Inferior parietal cortex (tissue), 1 donor: ENCODE measurements at regions not wholly inside any gene's neighbourhood (a gene's known extent, or its start where the extent isn't known, plus 50 kb on each side); places are given as distances from the start of the nearest gene placed in this dataset.
"Not testable (repeated sequence)": the region's sequence is repeated elsewhere in the genome, so short reads cannot be mapped to it uniquely, and the experiment has no call there.

Experiments
- DNase-seq: peaks from one replicate; pipeline ENCODE4 v3.0.0-alpha.2; 2016; ENCODE audit errors: extremely low spot score

- no peak for DNase-seq
Measured at GRCh38 chr4:75287738-75288517, 226.3 kb downstream of the RCHY1 start.

DNA sequence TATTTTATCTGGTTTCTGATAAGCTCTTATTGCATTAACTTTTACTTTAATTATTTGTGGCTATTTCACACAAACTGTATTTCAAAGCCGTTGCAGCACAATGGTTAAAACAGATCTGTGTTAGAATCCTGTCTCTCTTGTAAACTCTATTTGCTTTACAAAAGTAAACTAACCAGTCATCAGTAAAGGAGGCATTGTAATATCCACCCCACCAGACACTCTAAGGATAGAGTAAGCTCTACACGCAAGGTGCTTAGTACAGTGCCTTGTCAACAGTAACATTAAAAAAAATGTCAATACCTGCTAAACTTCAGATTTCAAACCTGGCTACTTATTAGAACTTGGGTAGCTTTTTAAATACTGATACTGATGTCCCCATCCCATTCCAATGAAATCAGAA, 228.4 kb downstream of the RCHY1 start:
- DNase-seq, result no peak

- DNase-seq, result no peak
Measured at GRCh38 chr4:75284831-75285230, 229.4 kb downstream of the RCHY1 start.

GRCh38 chr4:75280461-75280860, 233.7 kb downstream of the RCHY1 start:
- DNase-seq, result not testable (repeated sequence)

GRCh38 chr4:75259306-75259705, 254.9 kb downstream of the RCHY1 start:
- DNase-seq, result no peak

DNA sequence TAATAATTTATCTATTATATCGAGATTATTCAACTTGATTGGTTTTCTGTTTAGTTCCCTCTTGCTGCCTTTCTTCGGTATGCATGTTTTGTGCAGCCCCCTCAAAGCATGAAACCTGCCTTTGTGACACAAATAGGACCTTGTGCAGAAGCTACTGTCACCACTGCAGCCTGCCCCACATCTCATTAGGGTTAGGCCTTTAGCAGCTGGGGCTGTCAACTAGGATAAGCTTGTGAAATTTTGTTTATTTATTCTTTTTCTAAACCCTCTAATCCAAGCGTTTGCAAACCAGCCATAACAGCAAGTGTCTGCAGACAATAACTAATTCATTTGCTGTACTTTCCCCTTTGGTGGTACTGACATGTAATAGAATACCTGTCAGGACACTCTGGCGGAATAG, 258.9 kb downstream of the RCHY1 start:
- no peak for DNase-seq

- no peak for DNase-seq
Measured at GRCh38 chr4:75254745-75255144, 259.5 kb downstream of the RCHY1 start.

DNA sequence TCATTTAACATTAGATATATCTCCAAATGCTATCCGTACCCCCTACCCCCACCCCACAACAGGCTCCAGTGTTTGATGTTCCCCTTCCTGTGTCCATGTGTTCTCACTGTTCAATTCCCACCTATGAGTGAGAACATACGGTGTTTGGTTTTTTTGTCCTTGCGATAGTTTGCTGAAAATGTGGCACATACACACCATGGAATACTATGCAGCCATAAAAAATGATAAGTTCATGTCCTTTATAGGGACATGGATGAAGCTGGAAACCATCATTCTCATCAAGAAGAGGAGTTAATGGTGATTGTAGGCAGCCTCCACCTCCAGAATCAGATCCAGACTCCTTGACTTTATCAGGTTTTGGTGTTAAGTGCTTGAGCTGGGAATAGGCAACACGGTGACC, 261.1 kb downstream of the RCHY1 start:
- not testable (repeated sequence) for DNase-seq

GRCh38 chr4:75251547-75251946, 262.7 kb downstream of the RCHY1 start:
- DNase-seq, result no peak

DNA sequence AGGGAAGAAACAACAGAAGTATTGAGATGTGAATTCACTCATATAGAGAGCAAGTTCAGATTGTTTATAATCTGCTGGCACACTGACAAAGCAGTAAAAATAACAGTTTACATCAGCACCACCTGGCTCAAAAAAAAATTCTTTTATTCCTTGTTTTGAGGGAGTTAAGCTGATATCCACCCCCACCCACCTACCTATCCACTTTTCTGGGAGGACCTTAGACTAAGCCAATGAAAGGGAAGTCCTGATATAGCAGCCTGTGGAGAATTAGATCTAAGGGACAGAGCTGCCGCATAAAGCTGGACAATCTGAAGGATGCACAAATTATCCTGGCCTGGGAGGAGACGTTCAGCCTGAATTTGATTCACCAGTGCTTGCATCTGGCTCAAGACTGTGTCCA, 264.5 kb downstream of the RCHY1 start:
- no peak for DNase-seq

GRCh38 chr4:75248770-75249407, 265.3 kb downstream of the RCHY1 start:
- DNase-seq, result no peak

DNA sequence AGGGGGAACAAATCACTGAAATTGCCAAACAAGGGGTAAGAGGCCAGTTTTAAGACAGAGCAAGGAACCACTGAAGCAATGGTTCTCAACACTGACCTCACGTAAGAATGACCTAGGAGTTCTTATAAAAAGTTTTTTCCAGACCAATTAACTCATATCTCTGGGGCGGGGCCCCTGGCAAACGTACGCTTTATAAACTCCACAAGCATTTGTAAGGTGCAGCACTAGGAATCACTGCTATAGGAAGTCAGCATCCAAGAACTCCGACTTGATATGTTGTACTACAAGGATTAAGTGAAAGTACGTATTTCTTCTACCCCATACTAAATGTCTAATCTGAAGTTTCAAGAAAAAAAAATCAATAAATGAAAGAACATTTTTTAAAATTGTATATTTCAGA, 269.9 kb downstream of the RCHY1 start:
- no peak for DNase-seq

DNA sequence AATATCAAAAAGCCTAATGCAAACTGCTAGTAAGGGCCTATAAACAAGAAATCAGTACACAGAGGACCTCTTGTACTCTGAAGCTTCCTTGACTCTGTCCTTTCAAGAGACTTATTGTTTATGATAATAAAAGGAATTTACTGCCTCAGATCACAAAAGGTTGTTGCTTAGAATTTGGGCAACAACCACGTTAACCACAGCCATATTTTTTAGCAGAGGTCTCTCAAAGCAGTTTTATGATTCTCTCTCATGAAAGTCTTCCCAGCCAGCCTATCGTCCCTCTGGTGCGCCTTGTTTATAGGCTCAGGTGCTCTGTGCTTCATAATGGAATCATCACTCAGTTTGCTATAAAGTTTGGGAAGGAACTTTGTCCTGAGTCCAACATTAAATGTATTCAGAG, 270.6 kb downstream of the RCHY1 start:
- DNase-seq, result no peak

DNA sequence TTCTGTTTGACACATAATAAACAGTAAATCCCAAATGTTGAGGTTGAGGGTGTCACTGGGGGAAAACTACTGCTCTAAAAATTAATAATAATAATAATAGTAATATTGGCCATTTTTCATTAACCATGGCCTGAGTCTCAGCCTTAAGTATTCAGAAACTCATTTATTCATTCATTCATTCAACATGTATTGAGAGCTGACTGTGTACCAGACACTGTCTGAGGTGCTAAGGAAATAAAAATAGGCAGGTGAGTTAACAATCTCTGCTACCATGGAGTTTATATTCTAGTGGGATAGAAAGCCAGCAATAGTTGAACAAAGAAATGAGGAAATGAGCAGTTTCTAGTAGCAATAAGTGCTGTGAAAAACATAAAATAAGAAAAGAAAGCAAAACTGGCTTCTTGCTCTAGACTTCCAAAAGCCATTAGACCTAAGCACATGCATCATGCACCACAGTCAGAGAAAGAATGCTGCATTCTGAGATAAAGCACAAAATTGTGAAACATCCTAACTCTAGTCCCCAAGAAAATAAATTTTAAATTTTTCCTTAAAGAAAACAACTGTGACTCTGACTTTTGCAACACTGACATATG, 278.7 kb downstream of the RCHY1 start:
- no peak for DNase-seq

- DNase-seq, result no peak
Measured at GRCh38 chr4:75232546-75232945, 281.7 kb downstream of the RCHY1 start.

DNA sequence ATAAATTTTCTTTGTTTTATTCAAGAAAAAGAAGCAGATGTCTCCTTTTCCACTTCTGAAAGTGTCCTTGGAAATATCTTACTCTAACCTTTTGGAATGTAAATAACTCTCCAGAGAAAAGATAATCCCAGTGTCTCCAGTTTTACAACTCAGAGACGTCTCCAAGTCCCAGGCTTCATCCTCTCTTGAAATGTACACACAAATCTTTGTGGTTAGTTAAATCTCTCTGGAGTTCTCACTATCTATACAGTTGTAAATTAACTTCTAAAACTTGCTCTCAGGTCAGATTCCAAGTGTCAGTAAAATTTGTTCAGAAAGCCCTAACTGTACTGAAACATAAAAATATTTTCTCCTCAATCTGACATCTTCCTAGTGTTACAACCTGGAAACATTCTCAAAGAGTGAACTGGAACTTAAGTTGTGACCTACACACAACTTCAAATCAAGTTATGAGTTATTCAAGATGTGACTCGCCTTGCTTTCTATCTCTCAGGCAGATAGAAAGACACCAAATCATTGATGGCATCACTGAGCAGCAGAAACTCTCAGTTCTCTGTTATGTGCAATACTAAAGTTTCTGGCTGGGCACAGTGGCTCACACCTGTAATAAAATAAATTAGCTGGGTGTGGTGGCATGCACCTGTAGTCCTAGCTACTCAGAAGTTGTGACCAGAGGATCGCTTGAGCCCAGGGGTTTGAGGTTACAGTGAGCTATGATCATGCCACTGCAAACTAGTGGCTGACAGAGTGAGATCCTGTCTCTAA, 284.2 kb downstream of the RCHY1 start:
- DNase-seq, result no peak

GRCh38 chr4:75213480-75213879, 280.6 kb downstream of the PARM1 start:
- DNase-seq, result no peak

- no peak for DNase-seq
Measured at GRCh38 chr4:75211422-75211821, 278.5 kb downstream of the PARM1 start.

GRCh38 chr4:75207902-75208301, 275.0 kb downstream of the PARM1 start:
- DNase-seq, result no peak

DNA sequence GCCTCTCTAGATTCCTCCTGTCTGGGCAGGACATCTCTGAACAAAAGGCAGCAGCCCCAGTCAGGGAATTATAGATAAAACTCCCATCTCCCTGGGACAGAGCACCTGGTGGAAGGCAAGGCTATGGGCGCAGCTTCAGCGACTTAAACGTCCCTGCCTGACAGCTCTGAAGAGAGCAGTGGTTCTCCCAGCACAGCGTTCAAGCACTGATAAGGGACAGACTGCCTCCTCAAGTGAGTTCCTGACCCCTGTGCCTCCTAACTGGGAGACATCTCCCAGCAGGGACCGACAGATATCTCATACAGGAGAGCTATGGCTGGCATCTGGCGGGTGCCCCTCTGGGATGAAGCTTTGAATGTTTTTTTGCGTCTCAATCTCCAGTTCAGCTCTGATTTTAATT, 262.2 kb downstream of the PARM1 start:
- no peak for DNase-seq

- DNase-seq, result no peak
Measured at GRCh38 chr4:75194180-75194579, 261.3 kb downstream of the PARM1 start.

DNA sequence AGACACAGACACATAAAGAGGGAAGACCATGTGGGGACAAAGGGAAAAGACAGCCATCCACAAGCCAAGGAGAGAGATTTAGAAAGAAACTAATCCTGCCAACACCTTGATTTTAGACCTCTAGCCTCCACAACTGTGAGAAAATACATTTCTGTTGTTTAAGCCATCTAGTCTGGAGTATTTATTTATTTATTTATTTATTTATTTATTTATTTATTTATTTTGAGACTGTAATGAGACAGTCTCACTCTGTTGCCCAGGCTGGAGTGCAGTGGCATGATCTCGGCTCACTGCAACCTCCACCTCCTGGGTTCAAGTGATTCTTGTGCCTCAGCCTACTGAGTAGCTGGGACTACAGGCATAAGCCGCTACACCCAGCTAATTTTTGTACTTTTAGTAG, 259.3 kb downstream of the PARM1 start:
- not testable (repeated sequence) for DNase-seq
